ENCODE measurements at regions not wholly inside any gene's neighbourhood (a gene's known extent, or its start where the extent isn't known, plus 50 kb on each side); places are given as distances from the start of the nearest gene placed in this dataset.
"Not testable (repeated sequence)": the region's sequence is repeated elsewhere in the genome, so short reads cannot be mapped to it uniquely, and the experiment has no call there.

- H3K27ac ChIP-seq (ENCODE audit: insufficient read depth, low read depth, low read length); H3K4me2 ChIP-seq (ENCODE audit: insufficient read depth, low read length); H3K9me3 ChIP-seq (replicated peaks; ENCODE audit: control insufficient read depth, insufficient read depth, low read length); FAIRE-seq; H3K79me2 ChIP-seq (ENCODE audit: control insufficient read depth, insufficient read depth, low read length); H3K27me3 ChIP-seq (ENCODE audit: control insufficient read depth in 2 of 2, insufficient read depth in 2 of 2, low read length in 2 of 2); H2AFZ ChIP-seq (ENCODE audit: low read depth, low read length); DNase-seq (ENCODE audit: low read depth, low spot score); H4K20me1 ChIP-seq (replicated peaks; ENCODE audit: control insufficient read depth, extremely low read depth, insufficient read depth, low read length); POLR2A ChIA-PET; H3K9me1 ChIP-seq (replicated peaks; ENCODE audit: control insufficient read depth, extremely low read depth, insufficient read depth, low read length); H3K4me1 ChIP-seq (ENCODE audit: control insufficient read depth, extremely low read depth, insufficient read depth, low read length); H3K4me3 ChIP-seq (replicated peaks in 1 of 3; ENCODE audit: insufficient read depth in 1 of 3, low read depth in 1 of 3, low read length in 3 of 3); H3K9ac ChIP-seq (replicated peaks; ENCODE audit: extremely low read depth, insufficient read depth, low read length); dilution Hi-C loops (cut with MboI; ENCODE audit: extremely low pct_ligation_motif_present, low sequenced_read_pairs); intact Hi-C loops (cut with micrococcal nuclease); BruUV-seq (replicated peaks); CTCF ChIA-PET; H3K36me3 ChIP-seq (ENCODE audit: control insufficient read depth in 2 of 2, extremely low read depth in 1 of 2, insufficient read depth in 2 of 2, low read length in 2 of 2): not testable (repeated sequence)
Observed at GRCh38 chr14:106365371-106365770, 839.0 kb downstream of the TMEM121 start.

- H3K27me3 ChIP-seq (ENCODE audit: control insufficient read depth in 2 of 2, insufficient read depth in 2 of 2, low read length in 2 of 2); H3K27ac ChIP-seq (ENCODE audit: insufficient read depth, low read depth, low read length); FAIRE-seq; dilution Hi-C loops (cut with MboI; ENCODE audit: extremely low pct_ligation_motif_present, low sequenced_read_pairs); intact Hi-C loops (cut with micrococcal nuclease); POLR2A ChIA-PET; CTCF ChIA-PET; H3K9ac ChIP-seq (replicated peaks; ENCODE audit: extremely low read depth, insufficient read depth, low read length); H4K20me1 ChIP-seq (replicated peaks; ENCODE audit: control insufficient read depth, extremely low read depth, insufficient read depth, low read length); DNase-seq (ENCODE audit: low read depth, low spot score); H3K36me3 ChIP-seq (ENCODE audit: control insufficient read depth in 2 of 2, extremely low read depth in 1 of 2, insufficient read depth in 2 of 2, low read length in 2 of 2); H3K9me1 ChIP-seq (replicated peaks; ENCODE audit: control insufficient read depth, extremely low read depth, insufficient read depth, low read length); H3K4me1 ChIP-seq (ENCODE audit: control insufficient read depth, extremely low read depth, insufficient read depth, low read length); H3K9me3 ChIP-seq (replicated peaks; ENCODE audit: control insufficient read depth, insufficient read depth, low read length); H2AFZ ChIP-seq (ENCODE audit: low read depth, low read length); H3K4me3 ChIP-seq (replicated peaks in 1 of 3; ENCODE audit: insufficient read depth in 1 of 3, low read depth in 1 of 3, low read length in 3 of 3); BruUV-seq (replicated peaks); H3K4me2 ChIP-seq (ENCODE audit: insufficient read depth, low read length); H3K79me2 ChIP-seq (ENCODE audit: control insufficient read depth, insufficient read depth, low read length): not testable (repeated sequence)
Observed at GRCh38 chr14:106365894-106366293, 839.5 kb downstream of the TMEM121 start.

- H2AFZ ChIP-seq (ENCODE audit: low read depth, low read length); H3K4me1 ChIP-seq (ENCODE audit: control insufficient read depth, extremely low read depth, insufficient read depth, low read length); H3K9me1 ChIP-seq (replicated peaks; ENCODE audit: control insufficient read depth, extremely low read depth, insufficient read depth, low read length); BruUV-seq (replicated peaks); POLR2A ChIA-PET; dilution Hi-C loops (cut with MboI; ENCODE audit: extremely low pct_ligation_motif_present, low sequenced_read_pairs); H3K4me2 ChIP-seq (ENCODE audit: insufficient read depth, low read length); DNase-seq (ENCODE audit: low read depth, low spot score); H3K36me3 ChIP-seq (ENCODE audit: control insufficient read depth in 2 of 2, extremely low read depth in 1 of 2, insufficient read depth in 2 of 2, low read length in 2 of 2); H3K27ac ChIP-seq (ENCODE audit: insufficient read depth, low read depth, low read length); H3K79me2 ChIP-seq (ENCODE audit: control insufficient read depth, insufficient read depth, low read length); H3K27me3 ChIP-seq (ENCODE audit: control insufficient read depth in 2 of 2, insufficient read depth in 2 of 2, low read length in 2 of 2); H3K9ac ChIP-seq (replicated peaks; ENCODE audit: extremely low read depth, insufficient read depth, low read length); H3K4me3 ChIP-seq (replicated peaks in 1 of 3; ENCODE audit: insufficient read depth in 1 of 3, low read depth in 1 of 3, low read length in 3 of 3); intact Hi-C loops (cut with micrococcal nuclease); H4K20me1 ChIP-seq (replicated peaks; ENCODE audit: control insufficient read depth, extremely low read depth, insufficient read depth, low read length); FAIRE-seq; H3K9me3 ChIP-seq (replicated peaks; ENCODE audit: control insufficient read depth, insufficient read depth, low read length); CTCF ChIA-PET: not testable (repeated sequence)
Observed at GRCh38 chr14:106366971-106367370, 840.6 kb downstream of the TMEM121 start.

DNA sequence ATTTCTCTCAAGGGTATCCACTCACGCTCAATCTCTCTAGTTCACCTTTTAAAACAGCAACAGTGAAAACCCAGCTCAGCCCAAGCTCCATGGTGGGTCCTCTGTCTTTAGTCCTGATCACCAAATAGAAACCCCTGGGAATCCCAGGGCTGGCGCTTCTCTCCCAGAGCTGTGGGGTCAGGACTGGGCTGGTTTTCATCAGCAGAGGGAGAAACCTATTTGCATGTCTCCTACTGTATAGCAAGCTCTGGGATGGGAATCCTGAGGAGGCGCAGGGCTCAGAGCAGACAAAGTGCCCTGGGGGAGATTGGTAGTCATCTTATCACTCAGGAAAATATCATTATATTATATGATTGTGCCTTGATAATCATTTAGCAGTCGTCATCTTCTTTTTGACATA lies 843.1 kb downstream of the TMEM121 start:
- H3K4me3 ChIP-seq (replicated peaks in 1 of 3; ENCODE audit: insufficient read depth in 1 of 3, low read depth in 1 of 3, low read length in 3 of 3); H4K20me1 ChIP-seq (replicated peaks; ENCODE audit: control insufficient read depth, extremely low read depth, insufficient read depth, low read length); H3K27ac ChIP-seq (ENCODE audit: insufficient read depth, low read depth, low read length); CTCF ChIA-PET; H3K9me1 ChIP-seq (replicated peaks; ENCODE audit: control insufficient read depth, extremely low read depth, insufficient read depth, low read length); BruUV-seq (replicated peaks); H3K27me3 ChIP-seq (ENCODE audit: control insufficient read depth in 2 of 2, insufficient read depth in 2 of 2, low read length in 2 of 2); H3K79me2 ChIP-seq (ENCODE audit: control insufficient read depth, insufficient read depth, low read length); FAIRE-seq; H3K36me3 ChIP-seq (ENCODE audit: control insufficient read depth in 2 of 2, extremely low read depth in 1 of 2, insufficient read depth in 2 of 2, low read length in 2 of 2); H3K9ac ChIP-seq (replicated peaks; ENCODE audit: extremely low read depth, insufficient read depth, low read length); H2AFZ ChIP-seq (ENCODE audit: low read depth, low read length); H3K9me3 ChIP-seq (replicated peaks; ENCODE audit: control insufficient read depth, insufficient read depth, low read length); intact Hi-C loops (cut with micrococcal nuclease); H3K4me1 ChIP-seq (ENCODE audit: control insufficient read depth, extremely low read depth, insufficient read depth, low read length); POLR2A ChIA-PET; H3K4me2 ChIP-seq (ENCODE audit: insufficient read depth, low read length); DNase-seq (ENCODE audit: low read depth, low spot score); dilution Hi-C loops (cut with MboI; ENCODE audit: extremely low pct_ligation_motif_present, low sequenced_read_pairs): not testable (repeated sequence)

Measured in endothelial cell of umbilical vein (primary cell).